Frontal cortex (tissue), 3 donors: ENCODE measurements at regions not wholly inside any gene's neighbourhood (a gene's known extent, or its start where the extent isn't known, plus 50 kb on each side); places are given as distances from the start of the nearest gene placed in this dataset.

Experiments
- DNase-seq, 2 donors: peaks; one replicate each; pipeline ENCODE4 v3.0.0; 2012; ENCODE audit warnings: low spot score in 2 of 2
- FAIRE-seq: peaks from 2 replicates; lab custom pipeline; 2012; peaks lifted over from hg19 to GRCh38; lab: Jason Lieb, UNC
- donor health status: control.
- donor health status: control.
- donor health status: control.

- DNase-seq (no peak), FAIRE-seq (no peak)
These were observed 60.1 kb downstream of the NABP1 start for GRCh38 chr2:191738003-191738402.

- DNase-seq (no peak), FAIRE-seq (no peak)
These were observed 60.7 kb downstream of the NABP1 start for GRCh38 chr2:191738667-191739066.

GRCh38 chr2:191739194-191739593, 61.3 kb downstream of the NABP1 start:
- FAIRE-seq (no peak), DNase-seq (no peak)

GRCh38 chr2:191740016-191740419, 62.1 kb downstream of the NABP1 start:
- DNase-seq: no peak
- no peak for FAIRE-seq

GRCh38 chr2:191740759-191741158, 62.8 kb downstream of the NABP1 start:
- FAIRE-seq (no peak), DNase-seq (no peak)

- DNase-seq: no peak
- no peak for FAIRE-seq
These were observed 68.6 kb downstream of the NABP1 start for GRCh38 chr2:191746346-191747169.

- DNase-seq (no peak), FAIRE-seq (no peak)
These were observed 69.2 kb downstream of the NABP1 start for GRCh38 chr2:191747170-191747530.

GRCh38 chr2:191748059-191748461, 70.1 kb downstream of the NABP1 start:
- FAIRE-seq (no peak), DNase-seq (no peak)

GRCh38 chr2:191748528-191749180, 70.7 kb downstream of the NABP1 start:
- DNase-seq: no peak
- no peak for FAIRE-seq

GRCh38 chr2:191749181-191749540, 71.2 kb downstream of the NABP1 start:
- DNase-seq: no peak
- FAIRE-seq: no peak

- FAIRE-seq (no peak), DNase-seq (no peak)
These were observed 76.2 kb downstream of the NABP1 start for GRCh38 chr2:191754103-191754502.

- FAIRE-seq (no peak), DNase-seq (no peak)
These were observed 78.8 kb downstream of the NABP1 start for GRCh38 chr2:191756761-191757160.

- FAIRE-seq (no peak), DNase-seq (no peak)
These were observed 79.3 kb downstream of the NABP1 start for GRCh38 chr2:191757208-191757607.

- DNase-seq (peak in 1 of 2 donors; percentile 18), FAIRE-seq (no peak)
These were observed 80.9 kb downstream of the NABP1 start for GRCh38 chr2:191758518-191759507.

GRCh38 chr2:191759680-191760079, 81.7 kb downstream of the NABP1 start:
- DNase-seq (no peak), FAIRE-seq (no peak)

- DNase-seq (no peak), FAIRE-seq (no peak)
These were observed 82.8 kb downstream of the NABP1 start for GRCh38 chr2:191760655-191761262.

- no peak for FAIRE-seq
These were observed 73.8 kb downstream of the CAVIN2 start for GRCh38 chr2:191773136-191773535.

GRCh38 chr2:191777351-191777750, 69.5 kb downstream of the CAVIN2 start:
- FAIRE-seq: no peak
- DNase-seq: no peak

More at GRCh38 chr2:191773136-191773535, 73.8 kb downstream of the CAVIN2 start:
- no peak for DNase-seq

GRCh38 chr2:191778041-191778440, 68.8 kb downstream of the CAVIN2 start:
- FAIRE-seq: no peak
- DNase-seq: no peak

GRCh38 chr2:191782351-191782750, 64.5 kb downstream of the CAVIN2 start:
- FAIRE-seq (no peak), DNase-seq (no peak)
